GM18868 (cell line): ENCODE measurements at regions not wholly inside any gene's neighbourhood (a gene's known extent, or its start where the extent isn't known, plus 50 kb on each side); places are given as distances from the start of the nearest gene placed in this dataset.

Experiments used
- ATAC-seq: cut with Tn5 transposase; IDR thresholded peaks from one replicate; pipeline ENCODE4 v1.9.1; 2021; ENCODE audit warnings: mild to moderate bottlenecking, moderate library complexity; ENCODE audit not compliant: unreplicated experiment

DNA sequence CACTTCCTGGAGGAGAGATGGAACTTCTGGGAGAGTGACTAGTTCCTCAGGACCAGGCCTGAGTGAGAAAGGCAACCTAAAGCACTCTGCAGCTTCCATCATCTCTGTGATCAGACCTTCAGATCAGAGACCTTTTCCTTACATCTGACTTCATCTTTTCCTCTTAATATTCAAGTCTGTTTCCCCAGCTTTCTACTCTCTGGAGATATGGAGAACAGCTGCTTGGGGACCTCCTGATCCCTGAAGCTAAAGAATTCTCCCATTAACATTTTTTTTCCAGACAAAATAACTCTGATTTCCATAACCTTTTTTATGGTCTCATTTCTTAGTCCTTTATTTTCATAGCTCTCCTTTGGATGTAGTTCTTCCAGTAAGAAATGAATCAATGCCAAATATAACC is 133.4 kb upstream of the FNDC3A start:
- ATAC-seq: no peak

DNA sequence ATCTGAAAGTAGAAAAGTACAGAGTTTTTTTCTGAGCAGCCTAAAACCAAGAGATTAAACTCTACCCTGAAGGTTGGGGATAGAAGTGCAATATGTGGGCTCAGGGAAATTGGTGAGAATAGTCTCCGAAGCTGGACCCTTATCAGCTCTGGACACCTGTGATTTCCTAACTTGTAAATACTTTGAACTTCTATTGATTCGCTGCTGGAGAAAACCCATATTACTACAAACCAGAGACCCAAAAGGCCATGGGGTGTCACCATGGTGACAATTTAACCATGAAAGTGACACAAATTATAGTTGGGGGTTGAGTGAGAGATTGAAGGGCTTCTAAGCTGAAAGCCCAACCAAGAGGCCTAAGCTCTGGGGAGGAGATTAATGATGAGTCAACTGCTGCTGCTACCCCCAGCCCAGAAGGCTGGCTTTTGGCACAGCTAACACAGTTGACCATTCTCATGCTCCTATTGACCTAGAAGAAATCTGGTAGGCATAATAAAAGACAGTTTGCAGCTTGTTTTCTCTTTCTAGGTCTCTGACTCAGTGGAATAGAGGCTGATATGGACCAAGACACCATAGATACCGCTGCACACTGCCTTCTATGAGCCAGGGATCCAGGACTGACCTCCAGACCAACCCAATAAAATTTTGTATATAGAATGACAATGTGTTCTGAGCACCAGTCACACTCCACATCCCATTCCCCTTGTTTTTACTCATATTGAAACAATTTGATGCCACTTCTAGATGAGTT is 131.9 kb upstream of the FNDC3A start:
- ATAC-seq: no peak

DNA sequence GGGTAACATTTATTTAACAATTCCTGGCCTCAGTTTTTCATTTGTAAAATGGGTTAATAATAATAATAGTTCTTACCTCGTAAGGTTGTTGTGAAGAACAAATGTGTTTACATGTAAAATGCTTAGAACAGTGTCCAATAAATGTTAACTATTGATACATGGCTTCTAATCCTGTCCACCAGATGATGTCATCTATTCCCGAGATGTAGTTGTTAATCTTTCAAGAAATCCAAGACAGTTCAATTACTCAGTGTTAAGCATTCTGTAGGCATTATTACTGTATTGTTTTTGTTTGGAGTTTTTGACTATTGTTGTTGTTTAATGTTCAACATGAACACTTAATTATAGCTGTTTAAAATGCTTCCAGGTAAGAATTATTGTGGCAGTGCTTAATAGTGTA is 131.0 kb upstream of the FNDC3A start:
- ATAC-seq: no peak

DNA sequence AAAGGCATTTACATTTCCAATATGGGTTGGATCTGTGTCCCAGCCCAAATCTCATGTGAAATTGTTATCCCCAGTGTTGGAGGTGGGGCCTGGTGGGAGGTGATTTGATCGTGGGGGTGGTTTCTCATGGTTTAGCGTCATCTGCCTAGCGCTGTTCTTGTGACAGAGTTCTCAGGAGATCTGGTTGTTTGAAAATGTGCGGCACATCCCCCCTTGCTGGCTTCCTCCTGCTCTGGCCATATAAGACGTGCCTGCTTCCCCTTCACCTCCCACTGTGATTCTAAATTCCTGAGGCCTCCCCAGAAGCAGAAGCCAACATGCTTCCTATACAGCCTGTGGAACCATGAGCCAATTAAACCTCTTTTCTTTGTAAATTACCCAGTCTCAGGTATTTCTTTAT is 126.2 kb upstream of the FNDC3A start:
- no peak for ATAC-seq

DNA sequence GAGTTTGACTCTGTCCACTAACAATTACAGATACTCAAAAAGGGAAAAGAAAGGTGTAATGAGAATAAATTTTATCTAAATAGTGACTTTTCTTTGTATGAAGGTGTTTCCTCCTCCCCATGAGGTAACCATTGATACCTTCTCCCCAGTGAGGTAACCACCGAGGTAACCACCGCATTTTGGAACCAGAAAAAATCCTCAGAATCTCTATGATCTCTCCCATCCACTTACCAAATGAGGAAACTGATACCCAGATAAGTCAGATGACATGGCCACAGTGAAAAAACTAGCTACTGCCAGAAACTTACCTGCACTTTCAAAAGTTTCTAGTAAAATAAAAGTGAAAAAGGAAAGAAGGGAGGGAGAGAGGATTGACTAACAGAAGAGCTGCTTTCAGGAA is 124.0 kb upstream of the FNDC3A start:
- no peak for ATAC-seq

DNA sequence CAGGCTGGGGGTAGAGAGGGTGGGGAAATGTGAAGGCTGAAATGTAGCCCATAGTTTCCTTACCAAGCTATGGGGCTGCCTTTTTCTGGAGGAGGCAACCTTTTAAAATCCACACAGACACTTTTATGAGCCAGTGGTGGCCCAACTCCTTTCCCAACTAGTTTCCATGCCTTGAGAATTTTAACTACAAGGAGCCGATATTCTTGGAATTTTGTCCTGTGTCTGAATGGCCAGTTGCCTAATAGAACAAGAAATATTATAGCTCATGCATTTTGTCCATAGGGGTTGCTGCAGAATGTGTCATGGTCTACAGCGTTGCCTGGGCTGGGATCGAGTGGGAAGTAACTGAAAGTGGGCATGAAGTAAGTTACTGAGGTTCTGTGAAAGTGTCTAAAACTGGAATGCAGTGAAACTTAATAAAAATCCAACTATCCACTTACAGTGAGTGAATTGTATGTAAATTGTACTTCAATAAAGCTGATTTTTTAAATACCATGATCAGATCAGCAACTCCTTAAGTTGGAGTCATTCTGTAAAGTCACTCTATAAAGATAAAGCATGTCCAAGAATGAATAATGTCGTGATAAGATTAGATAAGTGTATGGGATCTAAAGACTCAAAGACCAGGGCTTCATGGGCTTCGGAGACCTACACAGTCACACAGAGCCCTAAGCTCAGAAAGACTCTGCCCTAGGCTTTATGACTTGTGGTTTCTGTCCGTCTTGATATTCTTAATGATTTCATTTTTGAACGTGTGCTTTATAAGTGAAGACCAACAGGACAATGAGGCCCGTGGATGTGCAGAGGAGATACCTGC is 122.6 kb upstream of the FNDC3A start:
- peak; percentile 23 for ATAC-seq

DNA sequence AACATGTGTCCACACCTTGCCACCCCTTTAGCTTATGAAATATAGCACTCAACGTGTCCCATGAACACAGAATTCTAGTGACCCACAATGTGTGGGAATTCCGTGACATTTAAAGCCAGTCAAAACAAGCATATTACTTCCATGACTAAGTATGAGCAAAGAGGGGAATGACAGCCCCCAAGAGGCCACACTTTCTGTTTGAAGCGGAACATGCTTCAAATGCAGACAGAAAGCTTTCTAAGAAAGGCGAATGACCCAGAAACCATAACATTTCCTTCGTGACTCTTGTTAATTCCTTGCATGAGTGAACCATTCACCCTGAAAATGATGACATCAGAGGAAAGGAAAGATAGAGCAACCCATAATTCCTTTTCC is 122.0 kb upstream of the FNDC3A start:
- ATAC-seq: peak; percentile 62

DNA sequence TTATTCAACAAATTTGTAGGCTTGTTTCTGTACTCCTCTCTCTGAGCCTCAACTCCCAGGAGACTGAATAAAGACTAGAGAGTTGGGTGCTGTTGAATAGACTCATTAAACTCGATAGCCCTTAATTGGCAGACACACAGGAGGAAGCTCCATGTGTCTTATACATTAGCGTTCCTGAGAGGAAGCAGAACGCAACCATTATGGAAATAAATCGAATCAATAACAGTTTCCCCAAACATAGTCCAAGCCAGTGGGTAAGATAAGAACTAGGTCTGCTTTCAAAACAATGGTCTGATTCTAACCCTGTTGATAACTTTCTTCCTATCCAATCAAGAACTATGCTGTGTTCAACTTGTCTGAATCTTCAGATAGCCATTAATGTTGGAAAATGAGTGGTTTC is 118.1 kb upstream of the FNDC3A start:
- ATAC-seq: no peak

DNA sequence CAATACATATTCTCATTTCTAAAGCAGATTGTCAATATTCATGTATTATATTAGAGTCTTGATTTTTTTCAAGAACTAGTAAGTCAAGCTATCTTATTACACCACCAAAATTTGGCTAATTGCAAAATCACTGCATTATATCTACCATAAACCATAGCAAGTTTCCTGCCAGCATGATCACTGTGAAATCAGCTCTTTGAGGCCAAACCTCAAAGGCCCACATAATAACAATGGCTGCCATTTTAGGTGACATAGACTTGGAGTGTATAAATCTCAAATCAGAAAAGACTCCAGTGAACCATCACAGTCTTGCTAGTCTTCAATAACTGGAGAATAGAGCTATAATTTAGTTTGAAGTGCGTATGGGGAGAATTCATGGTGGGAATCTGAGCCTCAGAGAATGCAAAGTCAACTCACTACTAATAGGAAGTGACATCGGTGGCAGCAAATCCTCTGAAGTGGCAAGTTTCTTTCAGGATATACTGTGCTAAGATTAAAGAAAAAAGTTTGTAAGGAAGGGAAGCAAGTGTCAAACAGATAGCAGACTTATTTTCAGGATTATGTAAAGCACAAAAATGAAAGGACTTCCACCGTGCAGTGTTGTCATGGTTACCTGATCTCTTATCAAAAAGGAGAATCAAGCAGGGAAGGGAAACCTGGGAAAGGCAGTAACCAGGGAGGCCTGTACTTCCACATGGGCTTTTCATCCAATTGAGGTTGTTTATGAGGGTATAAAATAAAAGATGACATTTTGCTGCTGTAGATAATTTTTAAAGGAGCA is 117.4 kb upstream of the FNDC3A start:
- ATAC-seq: no peak

DNA sequence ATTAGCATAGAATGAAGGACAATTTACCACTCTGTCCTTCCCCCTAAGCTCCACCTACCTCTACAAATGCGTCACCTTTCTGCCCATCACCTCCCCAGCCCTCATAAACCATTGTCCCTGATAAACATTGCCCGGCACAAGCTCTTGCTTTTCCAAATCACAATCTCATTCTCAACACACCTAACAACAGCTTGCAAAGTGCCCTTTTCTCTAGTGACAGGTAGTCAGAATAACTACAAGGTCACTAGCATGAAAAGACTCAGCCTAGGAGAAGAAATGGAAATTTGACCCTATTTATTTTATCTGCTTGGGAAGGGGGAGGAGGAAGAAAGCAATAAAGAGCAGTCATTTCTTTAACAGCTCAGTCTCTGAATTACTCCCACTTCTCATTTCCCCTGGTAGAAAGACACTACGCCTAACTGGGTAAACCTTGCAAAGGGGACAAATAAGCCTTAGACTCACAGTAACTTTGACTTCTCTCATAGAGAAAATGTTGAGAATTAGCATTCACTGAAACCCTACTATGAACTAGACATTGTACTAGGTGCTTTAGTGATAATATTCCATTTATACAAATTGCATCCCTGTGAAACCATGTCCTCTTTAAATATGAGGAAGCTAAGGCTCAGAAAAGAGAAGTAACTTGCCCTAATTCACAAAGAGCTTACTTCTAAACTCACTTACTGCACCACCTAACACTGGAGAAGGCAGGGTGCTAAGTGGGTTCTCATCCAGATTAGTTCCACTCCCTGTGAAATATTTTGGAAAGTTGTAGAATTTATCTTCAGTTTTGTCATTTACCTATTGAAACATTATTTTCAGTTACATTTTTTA is 116.2 kb upstream of the FNDC3A start:
- ATAC-seq: peak; percentile 57

DNA sequence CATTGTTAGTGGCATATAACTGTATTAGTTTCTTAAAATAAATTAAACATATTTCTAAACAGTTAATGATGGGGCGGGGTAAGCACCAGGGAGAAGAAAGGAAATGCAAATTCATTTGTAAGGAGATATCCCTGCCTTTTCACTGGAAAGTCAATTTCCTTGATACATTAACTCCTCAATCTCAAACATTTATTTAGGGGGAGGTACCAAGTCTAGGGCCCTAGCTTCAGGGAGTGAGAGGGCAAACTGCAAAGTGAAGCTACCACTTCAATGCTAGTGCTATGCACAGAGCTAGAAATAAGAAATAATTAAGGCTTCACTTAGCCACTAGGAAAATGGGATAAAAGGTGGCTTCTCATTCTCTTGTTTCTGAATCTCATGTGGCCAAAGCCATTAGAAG is 115.3 kb upstream of the FNDC3A start:
- ATAC-seq: no peak

DNA sequence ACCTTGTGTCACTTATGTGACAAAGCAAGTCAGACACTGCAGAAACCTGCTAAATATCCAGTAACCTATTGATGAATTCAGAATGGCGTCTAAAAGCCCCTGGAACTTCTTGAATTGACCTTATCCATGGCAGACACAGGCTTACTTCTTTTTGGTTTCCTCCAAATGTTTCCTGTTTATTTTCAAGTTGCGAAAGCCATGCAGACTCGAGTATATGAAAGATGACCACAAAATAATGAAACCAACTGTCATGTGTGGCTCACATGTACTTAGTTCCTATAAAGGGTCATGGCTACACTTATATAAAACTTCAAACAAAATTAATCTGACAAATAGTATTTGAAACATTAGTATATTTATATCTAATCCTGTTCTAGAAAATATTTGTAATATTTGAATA is 113.1 kb upstream of the FNDC3A start:
- no peak for ATAC-seq

DNA sequence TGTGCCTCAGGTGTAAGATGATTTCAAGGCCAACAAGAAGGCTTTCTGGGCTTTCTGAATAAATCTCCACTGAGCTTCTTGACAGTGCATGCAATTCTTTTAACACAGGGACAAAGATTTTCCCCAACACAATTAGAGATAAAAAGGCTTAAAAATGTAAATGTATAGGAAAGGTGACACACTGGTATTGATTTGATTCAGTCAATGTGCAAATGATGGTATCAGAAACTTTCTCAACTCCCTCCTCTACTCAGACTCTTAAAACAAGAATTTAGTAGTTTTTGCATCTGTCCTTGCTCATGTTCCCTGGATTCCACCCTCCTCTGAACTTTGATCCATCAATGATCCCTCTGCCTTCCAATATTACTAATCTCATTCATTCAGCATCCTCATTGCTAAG is 111.6 kb upstream of the FNDC3A start:
- no peak for ATAC-seq

DNA sequence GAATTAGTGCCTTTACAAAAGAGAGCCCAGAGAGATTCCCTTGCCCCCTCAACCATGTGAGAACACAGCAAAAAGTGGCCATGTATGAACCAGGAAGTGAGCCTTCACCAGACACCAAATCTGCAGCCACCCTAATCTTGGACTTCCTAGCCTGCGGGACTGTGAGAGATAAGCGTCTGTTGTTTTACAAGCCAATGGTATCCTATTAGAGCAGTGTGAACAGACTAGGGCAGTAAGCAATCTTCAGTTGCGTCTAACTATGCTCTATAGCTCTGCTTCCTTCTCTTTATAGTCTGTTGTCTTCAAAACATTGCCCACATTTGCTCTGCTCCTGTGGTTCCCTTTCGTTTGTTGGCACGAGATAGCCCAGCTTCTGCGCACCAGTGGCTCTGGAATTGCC is 109.5 kb upstream of the FNDC3A start:
- ATAC-seq: no peak

DNA sequence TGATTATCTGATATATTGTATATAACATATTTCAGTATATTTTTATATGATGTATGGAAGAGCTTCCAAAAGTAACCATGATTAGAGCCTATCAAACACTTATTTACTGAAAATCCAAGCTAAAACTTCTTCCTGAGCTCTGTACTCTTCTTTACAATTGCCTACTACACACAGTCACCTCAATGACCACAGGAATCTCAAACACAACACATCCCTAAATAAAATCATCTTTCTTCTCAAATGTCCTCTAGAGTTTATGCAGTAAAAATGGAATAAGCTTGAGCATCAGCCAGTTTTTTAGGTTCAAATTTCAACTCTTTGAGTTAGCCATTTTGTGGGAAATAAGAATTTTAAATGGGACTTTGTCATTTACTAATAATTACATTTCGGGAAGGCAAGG is 102.6 kb upstream of the FNDC3A start:
- ATAC-seq: no peak

DNA sequence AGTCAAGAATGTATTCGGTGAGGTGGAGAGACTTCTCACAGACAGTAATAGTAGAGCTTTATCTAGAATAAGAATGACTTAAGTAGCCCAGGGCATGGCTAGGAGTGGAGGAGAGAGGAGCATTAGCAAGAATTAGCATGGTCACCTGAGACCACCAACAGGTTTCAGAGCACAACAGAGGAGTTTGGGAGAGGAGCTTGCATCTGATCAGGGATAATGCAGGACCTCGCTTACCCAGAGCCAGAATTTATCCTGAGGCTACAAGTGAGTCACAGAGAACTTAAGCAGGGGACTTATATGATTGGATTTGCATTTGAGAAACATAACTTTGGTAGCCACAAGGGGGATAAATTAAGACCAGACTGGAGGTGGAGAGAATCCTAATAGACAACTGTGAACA is 102.1 kb upstream of the FNDC3A start:
- ATAC-seq: no peak

DNA sequence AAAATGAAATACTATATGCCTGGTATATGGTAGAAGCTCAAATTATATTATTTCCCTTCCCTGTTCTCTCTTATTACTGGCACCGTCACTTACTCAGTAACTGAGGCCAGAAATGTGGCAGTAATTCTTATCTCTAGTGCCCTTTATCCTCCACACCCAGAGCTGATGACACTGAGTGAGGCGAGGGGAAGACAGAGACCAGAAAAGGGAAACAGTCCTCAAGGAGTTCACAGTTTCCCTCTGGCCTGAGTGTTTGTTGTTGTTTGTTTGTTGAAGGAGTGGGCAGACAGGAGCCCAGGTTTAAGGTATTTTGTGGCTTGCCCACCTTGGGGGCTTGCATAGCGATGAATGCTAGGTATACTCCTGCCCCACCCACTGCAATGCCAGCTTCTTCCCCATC is 101.5 kb upstream of the FNDC3A start:
- ATAC-seq: no peak

DNA sequence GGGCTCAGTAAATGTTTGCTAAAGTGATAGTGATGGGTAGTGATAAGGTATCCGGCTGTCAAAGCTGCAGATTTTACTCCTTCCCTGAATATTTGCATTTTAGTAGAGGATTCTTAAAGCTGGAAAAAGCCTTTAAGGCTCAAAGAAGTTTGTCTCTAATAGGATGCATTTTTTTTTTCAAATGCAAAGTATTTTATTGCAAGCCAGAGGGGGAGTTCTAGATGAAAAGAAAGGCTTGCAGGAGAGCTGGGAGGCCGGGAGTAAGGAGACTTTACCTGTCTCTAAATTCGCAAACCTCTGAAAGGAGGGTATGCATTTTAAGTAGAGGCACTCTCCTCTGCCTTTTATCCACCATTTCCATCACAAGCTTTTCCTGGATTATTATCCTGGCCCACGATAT is 100.7 kb upstream of the FNDC3A start:
- ATAC-seq: no peak

DNA sequence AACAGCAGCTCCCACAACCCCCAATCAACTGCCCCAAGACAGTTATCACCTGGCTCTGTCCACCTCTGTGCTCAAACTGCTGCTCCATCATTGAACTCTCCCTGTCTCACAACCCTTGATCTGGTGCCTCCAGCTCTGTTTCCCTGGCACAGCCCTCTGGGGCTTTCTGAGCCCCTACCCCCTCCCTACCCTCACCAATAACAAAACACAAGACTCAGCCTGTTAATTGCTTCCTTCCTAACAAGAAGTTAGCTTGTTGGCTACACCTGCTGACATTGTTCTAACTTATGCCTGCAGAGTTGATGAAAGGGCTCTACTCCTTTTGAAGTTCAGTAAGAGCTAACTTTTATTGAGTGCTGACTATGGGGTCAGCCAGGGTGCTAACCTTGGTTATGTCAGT is 99.4 kb upstream of the FNDC3A start:
- ATAC-seq: no peak

DNA sequence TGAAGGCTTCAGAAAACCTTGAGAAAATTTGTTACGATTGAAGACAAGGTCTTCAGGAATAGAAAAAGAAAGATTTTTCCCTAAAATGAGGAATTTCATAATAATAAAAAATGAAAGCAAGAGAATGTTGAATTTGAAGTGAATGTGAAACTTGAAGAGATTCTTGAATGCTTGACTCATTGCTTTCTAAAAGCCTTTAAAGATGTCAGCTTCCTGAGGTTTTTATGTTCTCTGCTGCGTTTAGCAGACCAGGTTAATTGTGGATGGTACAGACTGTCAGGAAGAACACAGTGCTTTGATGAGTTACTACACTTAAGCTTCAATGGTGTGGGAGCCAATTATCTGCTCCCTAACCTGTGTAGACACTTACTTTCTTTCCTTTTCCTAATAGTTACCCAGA is 96.3 kb upstream of the FNDC3A start:
- no peak for ATAC-seq

DNA sequence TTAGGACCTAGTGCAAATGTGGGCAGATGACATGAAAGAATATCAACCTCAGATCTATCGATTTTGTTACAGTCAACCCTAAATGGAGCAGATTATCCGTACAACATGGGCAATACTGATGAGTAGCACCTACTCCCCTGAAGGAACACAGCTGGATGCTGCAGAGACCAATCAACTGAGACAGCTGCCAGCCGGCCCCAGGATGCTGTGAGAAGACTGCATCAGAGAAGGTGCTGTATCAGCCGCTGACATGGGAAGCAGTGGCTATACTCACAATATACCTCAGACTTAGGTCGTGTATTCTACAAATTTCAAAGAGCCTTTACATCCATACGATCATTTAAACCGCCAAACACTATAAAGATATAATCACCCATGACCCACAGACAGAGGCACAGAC is 95.9 kb upstream of the FNDC3A start:
- ATAC-seq: no peak
